Activated T-cell treated with anti-CD3 and anti-CD28 coated beads, Interleukin-2, amount 50 U/mL, for 72 hours (primary cell): ENCODE measurements at regions not wholly inside any gene's neighbourhood (a gene's known extent, or its start where the extent isn't known, plus 50 kb on each side); places are given as distances from the start of the nearest gene placed in this dataset.

Source experiments
- ATAC-seq, 2 donors: fragments of 150-1000 bp; cut with Tn5 transposase; replicated peaks in 1 of 2; 2 replicates each; pipeline ENCODE4 v1.10.0; 2021; ENCODE audit warnings: moderate library complexity in 2 of 2, mild to moderate bottlenecking in 1 of 2
- DNase-seq, 2 donors: peaks; one replicate each; pipeline ENCODE4 v3.0.0; 2021 to 2022; ENCODE audit warnings: mixed read lengths in 1 of 2
- H3K27ac Mint-ChIP-seq: one replicate; pipeline ENCODE4 v1.8.0; 2022; ENCODE audit warnings: mild to moderate bottlenecking, moderate library complexity, mixed read lengths
- H3K27me3 Mint-ChIP-seq: one replicate; pipeline ENCODE4 v1.8.0; 2022; ENCODE audit warnings: low read depth, mixed read lengths
- H3K36me3 Mint-ChIP-seq, 2 donors: one replicate each; pipeline ENCODE4 v1.8.0; 2022; ENCODE audit warnings: mixed read lengths in 2 of 2, mild to moderate bottlenecking in 1 of 2; ENCODE audit not compliant: insufficient read depth in 2 of 2
- H3K4me1 Mint-ChIP-seq: one replicate; pipeline ENCODE4 v1.8.0; 2022; ENCODE audit warnings: low read depth, mixed read lengths
- H3K4me3 Mint-ChIP-seq, 2 donors: one replicate each; pipeline ENCODE4 v1.8.0; 2022; ENCODE audit warnings: mild to moderate bottlenecking in 2 of 2, mixed read lengths in 2 of 2, moderate library complexity in 2 of 2
- H3K9me3 Mint-ChIP-seq, 2 donors: one replicate each; pipeline ENCODE4 v1.8.0; 2022; ENCODE audit warnings: mixed read lengths in 2 of 2

- DNase-seq, result no peak
- no peak overlapping the region for H3K27ac Mint-ChIP-seq
- H3K4me1 Mint-ChIP-seq, result no peaks in the 10 kb centered on the region
- no peaks in the 10 kb centered on the region for H3K36me3 Mint-ChIP-seq
- H3K9me3 Mint-ChIP-seq, result no peaks in the 10 kb centered on the region
- no peak overlapping the region for H3K4me3 Mint-ChIP-seq
- ATAC-seq, result no peak
- no peaks in the 10 kb centered on the region for H3K27me3 Mint-ChIP-seq
Observed at GRCh38 chr2:66329081-66329605, 105.8 kb upstream of the MEIS1 start.

- ATAC-seq (no peak), DNase-seq (no peak)
- Mint-ChIP-seq H3K9me3 (peaks cover 0 to 1% of the 10 kb centered on the region in 2 donors), H3K27ac (no peak overlapping the region), H3K27me3 (no peaks in the 10 kb centered on the region), H3K4me3 (no peak overlapping the region), H3K36me3 (no peaks in the 10 kb centered on the region), H3K4me1 (no peaks in the 10 kb centered on the region)
Observed at GRCh38 chr2:66327066-66327740, 107.7 kb upstream of the MEIS1 start.

GRCh38 chr2:66324909-66325528, 109.9 kb upstream of the MEIS1 start:
- ATAC-seq (no peak), DNase-seq (no peak)
- Mint-ChIP-seq H3K4me1 (no peaks in the 10 kb centered on the region), H3K27me3 (no peaks in the 10 kb centered on the region), H3K36me3 (no peaks in the 10 kb centered on the region), H3K27ac (no peak overlapping the region), H3K4me3 (no peak overlapping the region), H3K9me3 (peaks cover 0 to 1% of the 10 kb centered on the region in 2 donors)

GRCh38 chr2:66324356-66324755, 110.6 kb upstream of the MEIS1 start:
- Mint-ChIP-seq H3K36me3 (no peaks in the 10 kb centered on the region), H3K27me3 (no peaks in the 10 kb centered on the region), H3K9me3 (peaks cover 0 to 1% of the 10 kb centered on the region in 2 donors), H3K27ac (no peak overlapping the region), H3K4me1 (no peaks in the 10 kb centered on the region), H3K4me3 (no peak overlapping the region)
- no peak for ATAC-seq
- no peak for DNase-seq

GRCh38 chr2:66323406-66323805, 111.5 kb upstream of the MEIS1 start:
- DNase-seq (no peak), ATAC-seq (no peak)
- Mint-ChIP-seq H3K27ac (no peak overlapping the region), H3K9me3 (peaks cover 0 to 1% of the 10 kb centered on the region in 2 donors), H3K4me1 (no peaks in the 10 kb centered on the region), H3K36me3 (no peaks in the 10 kb centered on the region), H3K27me3 (no peaks in the 10 kb centered on the region), H3K4me3 (no peak overlapping the region)

GRCh38 chr2:66322506-66323260, 112.2 kb upstream of the MEIS1 start:
- DNase-seq, result no peak
- H3K27me3 Mint-ChIP-seq, result no peaks in the 10 kb centered on the region
- ATAC-seq, result no peak
- no peaks in the 10 kb centered on the region for H3K36me3 Mint-ChIP-seq
- H3K9me3 Mint-ChIP-seq, result peaks cover 0 to 1% of the 10 kb centered on the region in 2 donors
- no peak overlapping the region for H3K27ac Mint-ChIP-seq
- no peak overlapping the region for H3K4me3 Mint-ChIP-seq
- no peaks in the 10 kb centered on the region for H3K4me1 Mint-ChIP-seq

- DNase-seq (no peak), ATAC-seq (no peak)
- Mint-ChIP-seq H3K9me3 (peaks cover 4% of the 10 kb centered on the region in 2 donors), H3K4me1 (no peaks in the 10 kb centered on the region), H3K27ac (no peak overlapping the region), H3K36me3 (no peaks in the 10 kb centered on the region), H3K27me3 (no peaks in the 10 kb centered on the region), H3K4me3 (no peak overlapping the region)
Observed at GRCh38 chr2:66318009-66318561, 116.8 kb upstream of the MEIS1 start.

GRCh38 chr2:66317268-66317890, 117.5 kb upstream of the MEIS1 start:
- peaks cover 3 to 4% of the 10 kb centered on the region in 2 donors for H3K9me3 Mint-ChIP-seq
- no peak for ATAC-seq
- no peaks in the 10 kb centered on the region for H3K27me3 Mint-ChIP-seq
- DNase-seq, result no peak
- H3K4me3 Mint-ChIP-seq, result no peak overlapping the region
- no peaks in the 10 kb centered on the region for H3K4me1 Mint-ChIP-seq
- H3K36me3 Mint-ChIP-seq, result no peaks in the 10 kb centered on the region
- no peak overlapping the region for H3K27ac Mint-ChIP-seq

GRCh38 chr2:66306483-66306882, 128.4 kb upstream of the MEIS1 start:
- no peaks in the 10 kb centered on the region for H3K36me3 Mint-ChIP-seq
- no peaks in the 10 kb centered on the region for H3K27me3 Mint-ChIP-seq
- H3K27ac Mint-ChIP-seq, result no peak overlapping the region
- ATAC-seq, result no peak
- no peak for DNase-seq
- H3K9me3 Mint-ChIP-seq, result peaks cover 3 to 4% of the 10 kb centered on the region in 2 donors
- no peaks in the 10 kb centered on the region for H3K4me1 Mint-ChIP-seq
- no peak overlapping the region for H3K4me3 Mint-ChIP-seq

GRCh38 chr2:66305718-66306117, 129.2 kb upstream of the MEIS1 start:
- H3K27me3 Mint-ChIP-seq, result no peaks in the 10 kb centered on the region
- H3K4me3 Mint-ChIP-seq, result no peak overlapping the region
- DNase-seq (no peak), ATAC-seq (no peak)
- no peaks in the 10 kb centered on the region for H3K4me1 Mint-ChIP-seq
- H3K36me3 Mint-ChIP-seq, result peaks cover 0 to under 1% of the 10 kb centered on the region in 2 donors
- no peak overlapping the region for H3K27ac Mint-ChIP-seq
- H3K9me3 Mint-ChIP-seq, result peaks cover 1 to 4% of the 10 kb centered on the region in 2 donors

GRCh38 chr2:66303471-66303870, 131.5 kb upstream of the MEIS1 start:
- no peak overlapping the region for H3K4me3 Mint-ChIP-seq
- DNase-seq (no peak), ATAC-seq (no peak)
- H3K27ac Mint-ChIP-seq, result no peak overlapping the region
- no peaks in the 10 kb centered on the region for H3K27me3 Mint-ChIP-seq
- no peaks in the 10 kb centered on the region for H3K4me1 Mint-ChIP-seq
- H3K9me3 Mint-ChIP-seq, result peaks cover 2% of the 10 kb centered on the region in 2 donors
- peaks cover 0 to 2% of the 10 kb centered on the region in 2 donors for H3K36me3 Mint-ChIP-seq

GRCh38 chr2:66301767-66302140, 133.2 kb upstream of the MEIS1 start:
- no peak for DNase-seq
- Mint-ChIP-seq H3K27me3 (no peaks in the 10 kb centered on the region), H3K36me3 (peaks cover 0 to 4% of the 10 kb centered on the region in 2 donors), H3K27ac (no peak overlapping the region), H3K4me3 (no peak overlapping the region), H3K9me3 (peaks cover 0 to 4% of the 10 kb centered on the region in 2 donors), H3K4me1 (no peaks in the 10 kb centered on the region)
- no peak for ATAC-seq
